H1 (cell line): ENCODE measurements at regions not wholly inside any gene's neighbourhood (a gene's known extent, or its start where the extent isn't known, plus 50 kb on each side); places are given as distances from the start of the nearest gene placed in this dataset.

ENCODE experiments used
- CTCF ChIA-PET: fragments of 300-600 bp; sonication (Branson Sonifier 250); formaldehyde crosslinking; loops from one replicate; lab custom pipeline; 2021; ENCODE audit not compliant: partially characterized antibody; lab: Charles Lee
- POLR2A ChIA-PET: fragments of 300-600 bp; sonication (Branson Sonifier 250); formaldehyde crosslinking; loops from one replicate; lab custom pipeline; 2021; ENCODE audit warnings: inconsistent platforms; ENCODE audit not compliant: partially characterized antibody; lab: Charles Lee
- DNase-seq, 2 experiments: peaks; one replicate each; pipeline versions ENCODE4 v3.0.0 to v3.0.0-alpha.2; 2010 to 2022; ENCODE audit warnings: low spot score in 2 of 2, low read depth in 1 of 2, mixed read lengths in 1 of 2
- FAIRE-seq: peaks from 2 replicates; lab custom pipeline; 2011; peaks lifted over from hg19 to GRCh38; lab: Jason Lieb, UNC
- H2AFZ ChIP-seq: 2 replicates; pipeline ENCODE4 v1.8.1; 2012; ENCODE audit warnings: low read length, inconsistent platforms
- H2AK5ac ChIP-seq: 2 replicates; pipeline ENCODE4 v1.6.1; 2013; ENCODE audit warnings: low read depth, low read length
- H2BK120ac ChIP-seq: replicated peaks from 2 replicates; pipeline ENCODE3; 2013; ENCODE audit warnings: low read depth, low read length, inconsistent platforms
- H2BK12ac ChIP-seq: 2 replicates; pipeline ENCODE4 v1.6.1; 2013; ENCODE audit warnings: low read depth, low read length
- H2BK15ac ChIP-seq: 2 replicates; pipeline ENCODE4 v1.6.1; 2013; ENCODE audit warnings: low read length
- H2BK20ac ChIP-seq: 2 replicates; pipeline ENCODE4 v1.6.1; 2013; ENCODE audit warnings: low read length
- H2BK5ac ChIP-seq: 2 replicates; pipeline ENCODE4 v1.6.1; 2013; ENCODE audit warnings: low read depth, low read length
- H3K14ac ChIP-seq: 2 replicates; pipeline ENCODE4 v1.6.1; 2013; ENCODE audit warnings: inconsistent platforms; ENCODE audit not compliant: insufficient read length
- H3K18ac ChIP-seq: 2 replicates; pipeline ENCODE4 v1.6.1; 2013; ENCODE audit warnings: low read length; ENCODE audit errors: extremely low read depth
- H3K23ac ChIP-seq: 2 replicates; pipeline ENCODE4 v1.6.1; 2013; ENCODE audit warnings: inconsistent platforms; ENCODE audit not compliant: insufficient read length
- H3K23me2 ChIP-seq: 2 replicates; pipeline ENCODE4 v1.6.1; 2013; ENCODE audit warnings: low read depth, low read length
- H3K27ac ChIP-seq: 2 replicates; pipeline ENCODE4 v1.6.1; 2011; ENCODE audit warnings: low read depth, low read length, inconsistent platforms
- H3K27me3 ChIP-seq, 4 experiments: replicated peaks in 1 of 4; 1 replicate in 1 of 4; 2 replicates in 3 of 4; pipeline versions ENCODE4 v1.6.1 to v1.8.1; 2011 to 2013; ENCODE audit warnings: low read length in 3 of 4, mild to moderate bottlenecking in 3 of 4, inconsistent platforms in 2 of 4, mixed read lengths in 2 of 4, moderate library complexity in 1 of 4; ENCODE audit not compliant: control insufficient read depth in 3 of 4, insufficient read depth in 3 of 4; ENCODE audit errors: extremely low read depth in 1 of 4
- H3K36me3 ChIP-seq, 4 experiments: 2 replicates each; pipeline versions ENCODE4 v1.6.1 to v1.8.1; 2011 to 2013; ENCODE audit warnings: mild to moderate bottlenecking in 4 of 4, low read length in 3 of 4, moderate library complexity in 2 of 4, control low read depth in 1 of 4, inconsistent platforms in 1 of 4; ENCODE audit not compliant: insufficient read depth in 4 of 4, control insufficient read depth in 2 of 4
- H3K4ac ChIP-seq: replicated peaks from 2 replicates; pipeline ENCODE3; 2013; ENCODE audit warnings: low read length, low read depth, mixed read lengths, inconsistent platforms; ENCODE audit not compliant: insufficient read length
- H3K4me1 ChIP-seq, 4 experiments: replicated peaks in 1 of 4; 1 replicate in 1 of 4; 2 replicates in 3 of 4; pipeline versions ENCODE4 v1.6.1 to v1.8.1; 2011 to 2013; ENCODE audit warnings: low read length in 3 of 4, inconsistent platforms in 2 of 4, mixed read lengths in 1 of 4; ENCODE audit not compliant: insufficient read depth in 4 of 4, control insufficient read depth in 3 of 4
- H3K4me2 ChIP-seq, 2 experiments: 2 replicates each; pipeline versions ENCODE4 v1.6.1 to v1.8.1; 2011 to 2013; ENCODE audit warnings: low read depth in 2 of 2, low read length in 2 of 2, control low read depth in 1 of 2, inconsistent platforms in 1 of 2, mild to moderate bottlenecking in 1 of 2; ENCODE audit not compliant: insufficient read depth in 1 of 2
- H3K4me3 ChIP-seq, 4 experiments: fragments of 200-600, 300-600 bp in 1 of 4; sonication (generic), shearing (Covaris generic), sonication (Bioruptor Twin) in 1 of 4; 2 replicates each; pipeline versions ENCODE4 v1.5.1 to v1.8.1; 2011 to 2016; ENCODE audit warnings: low read length in 4 of 4, low read depth in 3 of 4, control low read depth in 2 of 4, inconsistent platforms in 2 of 4, mild to moderate bottlenecking in 2 of 4, mixed read lengths in 1 of 4, moderate library complexity in 1 of 4; ENCODE audit not compliant: insufficient read depth in 2 of 4; ENCODE audit errors: extremely low read depth in 1 of 4
- H3K56ac ChIP-seq: replicated peaks from 2 replicates; pipeline ENCODE3; 2013; ENCODE audit warnings: low read depth, mild to moderate bottlenecking, mixed read lengths, low read length, inconsistent platforms; ENCODE audit not compliant: insufficient read length
- H3K79me1 ChIP-seq: 2 replicates; pipeline ENCODE4 v1.6.1; 2013; ENCODE audit warnings: low read depth, low read length, control low read depth
- H3K79me2 ChIP-seq, 2 experiments: 2 replicates each; pipeline versions ENCODE4 v1.6.1 to v1.8.1; 2012 to 2013; ENCODE audit warnings: low read length in 2 of 2, mild to moderate bottlenecking in 2 of 2, inconsistent platforms in 1 of 2; ENCODE audit not compliant: insufficient read depth in 2 of 2, control insufficient read depth in 1 of 2
- H3K9ac ChIP-seq, 4 experiments: replicated peaks in 1 of 4; 1 replicate in 1 of 4; 2 replicates in 3 of 4; pipeline versions ENCODE4 v1.6.1 to v1.8.1; 2011 to 2013; ENCODE audit warnings: low read depth in 3 of 4, low read length in 3 of 4, control low read depth in 2 of 4, mild to moderate bottlenecking in 2 of 4, moderate library complexity in 2 of 4, inconsistent platforms in 1 of 4; ENCODE audit errors: extremely low read depth in 1 of 4
- H3K9me3 ChIP-seq, 2 experiments: 2 replicates each; pipeline versions ENCODE4 v1.6.1 to v1.8.1; 2012 to 2013; ENCODE audit warnings: mild to moderate bottlenecking in 2 of 2, moderate library complexity in 2 of 2, control low read depth in 1 of 2, inconsistent platforms in 1 of 2, low read depth in 1 of 2, low read length in 1 of 2, mixed read lengths in 1 of 2; ENCODE audit not compliant: insufficient read depth in 2 of 2
- H4K20me1 ChIP-seq, 2 experiments: replicated peaks in 1 of 2; 2 replicates each; pipeline versions ENCODE3 to v1.8.1; 2011 to 2013; ENCODE audit warnings: inconsistent platforms in 2 of 2, low read length in 2 of 2, mild to moderate bottlenecking in 1 of 2; ENCODE audit not compliant: insufficient read depth in 2 of 2, control insufficient read depth in 1 of 2
- H4K5ac ChIP-seq: 2 replicates; pipeline ENCODE4 v1.6.1; 2013; ENCODE audit warnings: low read length, low read depth, mixed read lengths, inconsistent platforms; ENCODE audit not compliant: insufficient read length
- H4K8ac ChIP-seq: 2 replicates; pipeline ENCODE4 v1.8.0; 2013; ENCODE audit warnings: mild to moderate bottlenecking, moderate library complexity, low read length, inconsistent platforms; ENCODE audit not compliant: insufficient read depth; ENCODE audit errors: extremely low read depth
- H4K91ac ChIP-seq: replicated peaks from 2 replicates; pipeline ENCODE3; 2013; ENCODE audit warnings: low read length, mixed read lengths, inconsistent platforms; ENCODE audit not compliant: insufficient read length
- ATF3 ChIP-seq: IDR thresholded peaks from 2 replicates; pipeline ENCODE4 v1.6.1; 2011; ENCODE audit warnings: low read depth, mild to moderate bottlenecking, low read length; ENCODE audit not compliant: insufficient read depth
- CBX8 ChIP-seq: fragments of 300-800, 300-1000 bp; sonication (generic); IDR thresholded peaks from 2 replicates; pipeline ENCODE4 v1.7.1; 2016; ENCODE audit warnings: low read depth, low read length, borderline replicate concordance
- KDM4A ChIP-seq: IDR thresholded peaks from one replicate; pipeline ENCODE4 v1.7.1; 2012; ENCODE audit warnings: low read depth, mild to moderate bottlenecking, moderate library complexity, low read length, inconsistent platforms; ENCODE audit not compliant: severe bottlenecking
- NRF1 ChIP-seq: IDR thresholded peaks from 2 replicates; pipeline ENCODE4 v1.6.1; 2011; ENCODE audit warnings: mild to moderate bottlenecking, low read depth, low read length, improper control_type of control experiment
- SP2 ChIP-seq: IDR thresholded peaks from 2 replicates; pipeline ENCODE4 v1.6.1; 2012; ENCODE audit warnings: mild to moderate bottlenecking, low read length, inconsistent platforms
- WGBS, 2 experiments: shearing (Covaris generic) in 1 of 2; methylation state at CpG; one replicate each; pipeline versions ENCODE4 v1.1.6 to v1.1.7; 2013 to 2015; ENCODE audit warnings: low lambda C conversion rate in 2 of 2, mixed read lengths in 2 of 2, inconsistent platforms in 1 of 2, low coverage in 1 of 2, missing lambda C conversion rate in 1 of 2; ENCODE audit not compliant: insufficient replicate concordance in 2 of 2, insufficient coverage in 1 of 2, insufficient read length in 1 of 2; ENCODE audit errors: extremely low coverage in 1 of 2, missing lambda C conversion rate in 1 of 2; 5-methylcytosine and 5-hydroxymethylcytosine counted together
- TF ChIP-seq, protein P1 (sequence below): IDR thresholded peaks from 2 replicates; pipeline ENCODE4 v1.6.1; 2011; ENCODE audit warnings: low read length, improper control_type of control experiment

GRCh38 chr6:16033214-16033613 is 95.7 kb upstream of the MYLIP start:
- ChIA-PET POLR2A (no interaction called here), CTCF (no interaction called here)
- Histone ChIP-seq H3K56ac (no peak overlapping the region), H2AFZ (no peak overlapping the region), H3K79me2 (no peaks in the 10 kb centered on the region), H4K91ac (no peak overlapping the region), H2AK5ac (no peak overlapping the region), H3K4me3 (no peak overlapping the region), H2BK120ac (no peak overlapping the region), H3K9ac (no peak overlapping the region), H2BK20ac (no peak overlapping the region), H3K18ac (no peak overlapping the region), H3K27ac (no peak overlapping the region), H3K9me3 (peaks cover 2% of the 10 kb centered on the region in 2 experiments; a peak in 3 of 4 replicates), H3K14ac (no peak overlapping the region), H3K4ac (no peak overlapping the region), H3K79me1 (no peaks in the 10 kb centered on the region), H3K4me1 (peaks cover 0 to 3% (median 0%) of the 10 kb centered on the region in 4 experiments; a peak in 1 of 7 replicates), H3K23ac (no peak overlapping the region), H2BK5ac (no peak overlapping the region), H4K5ac (no peak overlapping the region), H2BK15ac (no peak overlapping the region), H3K36me3 (no peaks in the 10 kb centered on the region), H3K27me3 (no peaks in the 10 kb centered on the region), H3K4me2 (no peak overlapping the region), H3K23me2 (no peaks in the 10 kb centered on the region), H4K20me1 (no peaks in the 10 kb centered on the region), H2BK12ac (no peak overlapping the region), H4K8ac (no peak overlapping the region)
- 91% methylated on average over 3 of the region's 3 CpGs; no CpG with 5 or more reads in 1 of the 2 experiments for WGBS, 2 experiments
- FAIRE-seq, result no peak
- DNase-seq, result no peak
- TF ChIP-seq, protein P1, sequence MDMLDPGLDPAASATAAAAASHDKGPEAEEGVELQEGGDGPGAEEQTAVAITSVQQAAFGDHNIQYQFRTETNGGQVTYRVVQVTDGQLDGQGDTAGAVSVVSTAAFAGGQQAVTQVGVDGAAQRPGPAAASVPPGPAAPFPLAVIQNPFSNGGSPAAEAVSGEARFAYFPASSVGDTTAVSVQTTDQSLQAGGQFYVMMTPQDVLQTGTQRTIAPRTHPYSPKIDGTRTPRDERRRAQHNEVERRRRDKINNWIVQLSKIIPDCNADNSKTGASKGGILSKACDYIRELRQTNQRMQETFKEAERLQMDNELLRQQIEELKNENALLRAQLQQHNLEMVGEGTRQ, result no peak
- TF ChIP-seq SP2, result no peak
- TF ChIP-seq CBX8, result no peak
- no peak for TF ChIP-seq KDM4A
- no peak for TF ChIP-seq ATF3
- no peak for TF ChIP-seq NRF1
